Thymus (tissue), 11 donors: ENCODE measurements at regions not wholly inside any gene's neighbourhood (a gene's known extent, or its start where the extent isn't known, plus 50 kb on each side); places are given as distances from the start of the nearest gene placed in this dataset.
"Not testable (repeated sequence)": the region's sequence is repeated elsewhere in the genome, so short reads cannot be mapped to it uniquely, and the experiment has no call there.

Experiments
- DNase-seq, 9 donors: peaks; one replicate each; pipeline ENCODE4 v3.0.0-alpha.2; 2013; ENCODE audit warnings: low spot score in 9 of 9, low read depth in 6 of 9, missing footprints in 1 of 9
- H3K27ac ChIP-seq, 2 donors: one replicate each; pipeline ENCODE4 v1.5.1; 2013; ENCODE audit warnings: control low read depth in 1 of 2, low read depth in 1 of 2, low read length in 1 of 2, mild to moderate bottlenecking in 1 of 2, moderate library complexity in 1 of 2
- H3K27me3 ChIP-seq, 2 donors: one replicate each; pipeline ENCODE4 v1.5.1; 2013; ENCODE audit warnings: low read length in 1 of 2; ENCODE audit not compliant: control insufficient read depth in 2 of 2, insufficient read depth in 1 of 2
- H3K36me3 ChIP-seq, 2 donors: one replicate each; pipeline ENCODE4 v1.5.1; 2013; ENCODE audit warnings: low read length in 1 of 2, mild to moderate bottlenecking in 1 of 2, moderate library complexity in 1 of 2; ENCODE audit not compliant: control insufficient read depth in 2 of 2, insufficient read depth in 2 of 2
- H3K4me1 ChIP-seq, 2 donors: one replicate each; pipeline ENCODE4 v1.5.1; 2013; ENCODE audit warnings: low read length in 2 of 2; ENCODE audit not compliant: control insufficient read depth in 2 of 2, insufficient read depth in 2 of 2
- H3K4me3 ChIP-seq, 2 donors: one replicate each; pipeline ENCODE4 v1.5.1; 2013; ENCODE audit warnings: low read length in 2 of 2, control low read depth in 1 of 2, mild to moderate bottlenecking in 1 of 2
- H3K9me3 ChIP-seq, 2 donors: one replicate each; pipeline ENCODE4 v1.5.1; 2013; ENCODE audit warnings: low read length in 1 of 2, mild to moderate bottlenecking in 1 of 2; ENCODE audit not compliant: control insufficient read depth in 2 of 2, insufficient read depth in 1 of 2
- WGBS: extraction: QIAGEN DNeasy Blood & Tissue Kit; methylation state at CpG from one replicate; pipeline ENCODE4 v1.1.7; 2013; 5-methylcytosine and 5-hydroxymethylcytosine counted together
- donor health status: healthy.

DNA sequence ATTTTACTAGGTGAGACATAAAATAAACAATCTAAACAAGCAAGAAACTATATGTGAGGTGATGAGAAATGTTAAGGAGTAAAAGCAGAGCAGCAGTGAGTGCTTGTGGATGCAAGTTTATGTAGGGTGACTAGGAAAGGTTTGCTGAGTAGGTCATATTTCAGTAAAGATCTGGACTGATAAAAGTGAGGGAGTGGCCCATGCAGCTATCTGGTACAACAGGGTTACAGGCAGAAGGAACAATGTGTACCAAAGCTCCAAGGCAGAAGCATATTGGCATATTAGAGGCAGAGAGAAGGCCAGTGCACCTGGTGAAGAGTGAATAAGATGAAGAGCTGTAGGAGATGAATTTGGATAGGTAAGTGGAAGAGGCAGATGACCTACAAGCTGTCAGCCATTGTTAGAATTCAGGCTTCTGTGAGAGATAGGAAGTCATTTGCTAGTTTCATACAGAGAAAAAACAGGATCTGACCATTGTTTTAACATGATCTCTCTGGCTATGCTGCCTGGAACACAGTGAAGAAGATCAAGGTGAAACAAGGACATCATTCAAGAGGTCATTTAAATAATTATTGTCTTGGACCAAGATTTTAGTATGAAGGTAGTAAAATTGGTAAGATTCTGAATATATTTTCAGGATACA, 274.6 kb downstream of the ANKRD50 start:
- Histone ChIP-seq H3K9me3 (no peaks in the 10 kb centered on the region), H3K27ac (no peak overlapping the region), H3K4me1 (no peaks in the 10 kb centered on the region), H3K4me3 (no peak overlapping the region), H3K36me3 (no peaks in the 10 kb centered on the region), H3K27me3 (no peaks in the 10 kb centered on the region)
- no peak for DNase-seq

DNA sequence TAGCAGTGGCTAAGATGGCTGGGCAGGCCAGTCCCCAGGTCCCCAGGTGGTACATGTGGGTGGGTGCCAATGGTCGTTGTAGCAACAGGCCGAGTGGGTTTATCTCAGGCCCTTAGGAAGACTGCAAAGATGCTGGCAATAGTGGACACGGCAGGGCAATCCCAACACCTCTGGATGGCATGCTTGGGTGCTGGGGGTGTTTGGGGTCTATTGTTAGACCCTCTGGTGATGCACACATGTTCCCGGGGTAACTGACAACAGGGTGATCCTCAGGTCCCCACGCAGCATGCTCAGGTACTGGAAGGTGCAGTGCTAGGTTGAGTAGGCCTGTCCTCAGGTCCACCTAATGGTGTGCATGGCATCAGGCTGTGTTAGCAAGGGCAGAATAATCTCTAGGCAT, 267.5 kb downstream of the ANKRD50 start:
- WGBS = 98% methylated on average over 5 of the region's 5 CpGs
- Histone ChIP-seq H3K27ac (no peak overlapping the region), H3K27me3 (no peaks in the 10 kb centered on the region), H3K36me3 (no peaks in the 10 kb centered on the region), H3K4me1 (no peaks in the 10 kb centered on the region), H3K9me3 (peaks cover 0 to 10% of the 10 kb centered on the region in 2 donors), H3K4me3 (no peak overlapping the region)
- no peak for DNase-seq

DNA sequence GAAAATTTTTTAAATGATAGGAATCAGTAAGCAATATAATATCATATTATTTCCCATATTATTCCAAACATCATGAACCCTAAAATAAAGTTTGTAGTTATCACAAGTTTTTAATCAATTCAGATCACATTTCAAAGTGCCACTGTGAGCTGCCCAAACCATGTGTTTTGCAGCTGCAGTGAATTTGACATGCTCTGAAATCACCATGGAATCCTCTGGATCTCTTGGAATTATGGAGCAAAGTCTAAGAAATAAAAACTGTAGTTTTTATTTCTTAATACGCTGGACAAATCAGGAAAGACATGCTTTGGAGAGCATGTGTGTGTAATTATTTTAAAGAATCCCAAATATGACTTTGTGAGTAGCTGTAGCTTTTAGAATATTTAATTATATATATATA, 262.7 kb downstream of the ANKRD50 start:
- H3K9me3 ChIP-seq = peaks cover 0 to 7% of the 10 kb centered on the region in 2 donors
- 96% methylated on average over 1 of the region's 1 CpG for WGBS
- no peaks in the 10 kb centered on the region for H3K4me1 ChIP-seq
- no peak for DNase-seq
- no peaks in the 10 kb centered on the region for H3K27me3 ChIP-seq
- no peak overlapping the region for H3K4me3 ChIP-seq
- no peaks in the 10 kb centered on the region for H3K36me3 ChIP-seq
- H3K27ac ChIP-seq = no peak overlapping the region

DNA sequence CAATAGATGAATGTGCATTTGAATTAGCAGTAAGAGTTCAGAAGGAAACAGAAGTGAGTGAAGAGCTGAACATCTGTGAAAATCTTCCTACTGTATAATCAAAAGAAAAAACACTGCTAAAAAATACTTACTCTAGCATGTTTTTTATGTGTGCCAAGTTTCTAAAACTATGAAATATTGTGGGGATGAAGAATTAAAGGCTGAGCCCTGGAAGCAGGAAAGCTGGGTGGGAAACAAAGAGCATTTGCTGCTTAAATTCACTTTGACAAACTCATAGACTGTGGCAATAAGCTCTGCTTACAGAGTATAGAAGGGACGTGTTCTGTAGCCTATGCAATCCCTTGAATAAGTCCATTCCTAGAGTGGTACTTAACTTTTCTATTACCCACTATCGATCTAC, 261.7 kb downstream of the ANKRD50 start:
- Histone ChIP-seq H3K4me1 (no peaks in the 10 kb centered on the region), H3K4me3 (no peak overlapping the region), H3K36me3 (no peaks in the 10 kb centered on the region), H3K27me3 (no peaks in the 10 kb centered on the region), H3K9me3 (no peaks in the 10 kb centered on the region), H3K27ac (no peak overlapping the region)
- no peak for DNase-seq
- 90% methylated on average over 2 of the region's 2 CpGs for WGBS

DNA sequence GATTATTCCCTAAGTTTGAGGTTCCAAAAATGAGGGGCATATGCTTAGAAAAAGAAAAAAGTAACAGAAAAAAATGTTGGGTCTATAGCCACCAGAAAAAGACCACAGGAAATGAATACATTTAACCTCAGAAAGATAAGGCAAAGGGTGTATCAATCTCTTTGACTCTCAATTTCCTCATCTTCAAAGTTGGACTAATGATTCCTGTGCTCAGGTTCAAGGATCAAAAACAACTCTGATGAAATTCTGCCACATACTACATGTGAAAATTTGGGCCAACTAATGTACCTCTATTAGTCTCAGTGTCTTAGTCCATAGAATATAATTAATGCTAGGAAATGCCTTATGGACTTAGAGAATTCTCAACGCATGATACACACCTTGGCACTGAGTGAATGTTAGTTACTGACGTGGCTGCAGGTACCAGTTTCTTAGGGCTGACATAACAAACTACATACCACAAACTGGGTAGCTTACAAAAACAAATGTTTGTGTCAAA, 257.7 kb downstream of the ANKRD50 start:
- H3K4me3 ChIP-seq = no peak overlapping the region
- H3K27me3 ChIP-seq = no peaks in the 10 kb centered on the region
- no peaks in the 10 kb centered on the region for H3K4me1 ChIP-seq
- WGBS = 93% methylated on average over 2 of the region's 2 CpGs
- no peaks in the 10 kb centered on the region for H3K9me3 ChIP-seq
- H3K27ac ChIP-seq = no peak overlapping the region
- no peaks in the 10 kb centered on the region for H3K36me3 ChIP-seq
- no peak for DNase-seq

DNA sequence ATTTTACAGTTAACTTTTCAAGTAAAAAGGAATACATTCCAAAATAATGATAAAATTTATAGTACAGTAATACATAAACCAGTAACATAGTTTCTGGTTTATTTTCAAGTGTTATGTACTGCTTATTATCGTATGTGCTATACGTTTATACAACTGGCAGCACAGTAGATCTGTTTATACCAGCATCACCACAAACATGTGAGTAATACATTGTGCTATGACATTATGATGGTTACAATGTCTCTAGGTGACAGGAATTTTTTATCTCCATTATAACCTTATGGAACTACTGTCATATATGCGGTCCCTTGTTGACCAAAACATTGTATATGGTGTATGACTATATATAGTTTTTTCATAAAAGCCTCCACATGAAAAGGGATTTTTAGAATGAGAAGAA, 256.9 kb downstream of the ANKRD50 start:
- no peaks in the 10 kb centered on the region for H3K4me1 ChIP-seq
- no peaks in the 10 kb centered on the region for H3K36me3 ChIP-seq
- H3K27me3 ChIP-seq = no peaks in the 10 kb centered on the region
- H3K9me3 ChIP-seq = no peaks in the 10 kb centered on the region
- no peak overlapping the region for H3K27ac ChIP-seq
- no peak overlapping the region for H3K4me3 ChIP-seq
- DNase-seq = no peak
- 98% methylated on average over 3 of the region's 3 CpGs for WGBS

DNA sequence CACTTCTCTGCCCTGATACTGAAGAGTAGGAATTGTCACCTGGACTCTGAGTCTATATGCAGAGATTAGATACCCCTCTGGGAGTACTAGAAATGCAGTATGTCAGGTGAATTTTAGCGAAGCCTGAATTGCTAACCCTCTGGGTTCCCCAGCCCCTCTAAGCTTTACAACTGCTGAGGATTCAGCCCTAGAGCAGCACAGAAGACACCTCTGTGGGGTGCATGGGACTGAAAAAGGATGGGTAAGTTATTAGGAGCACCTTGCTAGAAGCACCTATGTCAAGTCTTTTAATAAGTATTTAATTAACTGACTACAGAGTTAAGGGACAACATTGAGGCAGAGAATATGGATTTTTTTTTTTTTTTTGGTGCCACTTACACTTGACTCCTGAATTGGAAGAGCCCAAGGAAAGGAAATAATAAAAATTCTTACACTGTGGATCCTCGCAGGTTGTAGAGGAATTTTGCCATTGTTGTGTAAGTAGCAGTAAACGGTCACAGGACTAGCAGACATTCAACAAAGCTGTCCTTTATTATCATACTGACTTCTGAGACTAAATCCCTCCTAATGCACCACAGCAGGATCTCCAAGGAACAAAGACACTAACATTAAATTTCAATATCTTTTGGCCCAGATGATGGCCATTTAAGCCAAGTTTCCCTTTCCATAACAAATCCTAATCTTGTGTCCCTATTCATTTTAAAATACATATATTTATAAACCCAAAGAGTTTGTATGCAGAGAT, 253.2 kb downstream of the ANKRD50 start:
- WGBS = 95% methylated on average over 3 of the region's 3 CpGs
- Histone ChIP-seq H3K36me3 (no peaks in the 10 kb centered on the region), H3K9me3 (peaks cover 2 to 16% of the 10 kb centered on the region in 2 donors), H3K4me3 (no peak overlapping the region), H3K27ac (no peak overlapping the region), H3K4me1 (no peaks in the 10 kb centered on the region), H3K27me3 (no peaks in the 10 kb centered on the region)
- no peak for DNase-seq

DNA sequence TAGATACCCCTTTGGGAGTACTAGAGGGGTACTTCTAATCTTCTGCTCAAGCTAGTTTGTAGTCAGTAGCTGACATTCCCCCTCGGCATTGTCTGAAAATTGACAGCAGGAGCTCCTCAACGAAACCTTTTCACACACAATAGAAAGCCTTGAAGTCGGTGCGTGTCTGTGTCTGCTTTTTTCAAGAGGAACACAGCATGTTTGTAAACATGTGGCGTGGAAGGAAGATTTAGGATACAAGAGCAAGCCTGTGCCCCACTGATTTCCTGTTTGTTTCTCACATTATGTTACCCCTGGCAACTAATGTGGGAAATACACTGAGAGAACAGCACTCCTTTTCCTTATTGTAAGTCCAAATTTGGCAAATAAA, 252.6 kb downstream of the ANKRD50 start:
- Histone ChIP-seq H3K36me3 (no peaks in the 10 kb centered on the region), H3K27me3 (no peaks in the 10 kb centered on the region), H3K4me3 (no peak overlapping the region), H3K27ac (no peak overlapping the region), H3K4me1 (no peaks in the 10 kb centered on the region), H3K9me3 (peaks cover 2 to 16% of the 10 kb centered on the region in 2 donors)
- WGBS = 87% methylated on average over 5 of the region's 5 CpGs
- DNase-seq = no peak

DNA sequence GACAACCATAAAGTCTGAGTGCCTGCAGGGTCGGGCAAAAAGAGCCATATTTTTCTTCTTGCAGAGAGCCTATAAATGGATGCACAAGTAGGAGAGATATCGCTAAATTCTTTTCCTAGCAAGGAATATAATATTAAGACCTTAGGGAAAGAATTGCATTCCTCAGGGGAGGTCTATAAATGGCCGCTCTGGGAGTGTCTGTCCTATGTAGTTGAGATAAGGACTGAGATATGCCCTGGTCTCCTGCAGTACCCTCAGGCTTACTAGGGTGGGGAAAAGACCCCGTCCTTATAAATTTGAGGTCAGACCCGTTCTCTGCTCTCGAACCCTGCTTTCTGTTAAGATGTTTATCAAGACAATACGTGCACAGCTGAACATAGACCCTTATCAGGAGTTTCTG, 250.9 kb downstream of the ANKRD50 start:
- H3K36me3 ChIP-seq, DNase-seq, H3K4me3 ChIP-seq, H3K4me1 ChIP-seq, H3K27me3 ChIP-seq, H3K27ac ChIP-seq: not testable (repeated sequence)
- H3K9me3 ChIP-seq = peaks cover 2 to 16% of the 10 kb centered on the region in 2 donors
- WGBS = 96% methylated on average over 7 of the region's 7 CpGs
